Activated naive CD8-positive, alpha-beta T cell treated with anti-CD3 and anti-CD28 coated beads, Interleukin-2, amount 50 U/mL, for 16 hours (primary cell): ENCODE measurements at regions not wholly inside any gene's neighbourhood (a gene's known extent, or its start where the extent isn't known, plus 50 kb on each side); places are given as distances from the start of the nearest gene placed in this dataset.
"Not testable (repeated sequence)": the region's sequence is repeated elsewhere in the genome, so short reads cannot be mapped to it uniquely, and the experiment has no call there.

Source experiments
- DNase-seq: peaks from one replicate; pipeline ENCODE4 v3.0.0-alpha.2; 2020; ENCODE audit warnings: low read depth, low spot score

DNA sequence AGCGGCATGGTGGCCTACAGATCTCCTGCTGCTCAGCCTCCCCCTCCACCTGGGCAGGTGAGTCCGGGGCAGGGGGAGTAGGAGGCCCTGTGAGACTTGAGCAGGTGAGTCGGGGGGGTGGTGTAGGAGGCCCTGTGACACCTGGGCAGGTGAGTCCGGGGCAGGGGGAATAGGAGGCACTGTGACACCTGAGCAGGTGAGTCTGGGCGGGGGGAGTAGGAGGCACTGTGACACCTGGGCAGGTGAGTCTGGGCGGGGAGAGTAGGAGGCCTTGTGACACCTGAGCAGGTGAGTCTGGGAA is 299.3 kb downstream of the BRD1 start:
- DNase-seq, result no peak

DNA sequence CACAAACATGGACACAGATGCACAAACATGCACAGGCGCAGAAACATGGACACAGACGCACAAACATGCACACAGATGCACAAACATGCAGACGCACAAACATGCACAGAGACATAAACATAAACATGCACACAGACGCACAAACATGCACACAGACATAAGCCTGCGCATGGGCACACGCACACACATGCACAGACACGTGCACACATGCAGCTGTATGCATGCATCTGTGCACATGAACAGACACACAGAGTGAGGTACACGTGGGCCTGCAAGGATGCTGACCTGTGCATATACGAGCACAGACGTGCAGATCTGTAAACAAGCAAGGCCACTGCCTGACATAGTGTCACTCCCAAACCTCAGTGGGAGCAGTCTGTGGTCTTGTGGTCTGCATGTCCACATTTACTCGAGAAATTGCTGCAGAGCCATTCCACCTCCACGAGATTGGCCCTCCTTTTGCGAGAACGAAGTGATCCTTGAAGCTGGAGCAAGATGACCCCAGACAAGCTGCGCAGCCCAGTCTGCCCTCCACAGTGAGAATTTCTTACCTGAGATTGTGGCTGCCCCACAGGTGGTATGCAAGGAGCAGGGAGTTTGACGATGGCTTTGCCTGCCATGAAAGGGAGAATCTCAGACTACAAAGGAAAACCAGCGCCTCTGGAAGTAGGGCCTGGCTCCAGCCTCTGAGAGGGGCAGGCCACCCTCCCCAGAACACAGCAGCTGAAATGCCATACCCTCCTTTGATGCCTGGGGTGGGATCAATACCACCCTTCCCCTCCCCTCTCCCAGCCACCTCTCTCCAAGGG is 299.9 kb downstream of the BRD1 start:
- no peak for DNase-seq

DNA sequence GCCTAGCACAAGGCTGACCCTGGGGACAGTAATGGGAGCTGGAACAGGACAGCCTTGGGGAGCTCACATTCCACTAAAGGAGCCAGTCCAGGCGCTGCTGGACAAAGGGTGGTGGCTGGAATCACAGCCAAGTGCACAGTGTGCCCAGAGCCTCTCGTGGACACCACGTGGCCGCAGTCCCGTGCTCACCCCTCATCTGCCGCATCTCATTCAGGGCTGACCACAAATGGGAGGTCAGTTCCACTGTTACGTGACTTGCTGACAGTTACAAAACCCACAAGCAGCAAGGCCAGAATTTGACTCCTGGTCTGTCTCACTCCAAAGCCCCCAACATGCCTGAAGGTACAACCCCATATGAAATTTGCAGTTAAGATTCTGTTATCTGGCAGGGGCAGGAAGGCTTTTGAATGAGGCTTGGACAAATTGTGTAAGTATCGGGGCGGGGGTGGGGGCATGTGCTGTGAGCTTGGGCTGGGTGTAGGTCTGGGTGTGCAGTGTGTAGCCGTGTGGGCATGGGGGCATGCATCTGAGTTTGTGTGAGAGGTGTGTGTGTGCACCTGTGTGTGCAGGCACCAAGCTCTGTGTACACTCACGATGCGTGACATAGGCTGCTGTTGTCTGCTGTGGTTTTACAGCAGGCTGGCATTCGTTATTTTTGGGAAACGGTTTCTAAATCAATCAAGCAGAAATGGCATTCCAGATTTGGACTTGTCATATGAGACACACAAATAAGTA is 301.7 kb downstream of the BRD1 start:
- no peak for DNase-seq

DNA sequence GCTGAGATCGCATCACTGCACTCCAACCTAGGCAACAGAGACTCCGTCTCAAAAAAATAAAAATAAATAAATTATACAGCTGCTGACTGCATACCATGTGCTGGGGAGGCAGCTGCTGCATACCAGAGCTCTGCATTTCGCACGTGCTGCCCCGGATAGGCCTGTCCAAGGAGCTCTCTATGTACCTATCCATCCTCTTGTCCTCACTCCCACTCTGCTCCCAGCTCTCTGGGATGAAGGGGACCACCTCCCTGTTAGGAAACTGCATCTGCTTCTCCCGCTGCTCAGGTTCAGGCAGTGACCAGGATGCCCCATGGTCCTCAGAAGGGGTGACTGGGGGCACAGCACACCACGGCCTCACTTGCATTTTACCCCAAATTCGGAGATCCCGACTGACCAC is 302.3 kb downstream of the BRD1 start:
- DNase-seq, result no peak

DNA sequence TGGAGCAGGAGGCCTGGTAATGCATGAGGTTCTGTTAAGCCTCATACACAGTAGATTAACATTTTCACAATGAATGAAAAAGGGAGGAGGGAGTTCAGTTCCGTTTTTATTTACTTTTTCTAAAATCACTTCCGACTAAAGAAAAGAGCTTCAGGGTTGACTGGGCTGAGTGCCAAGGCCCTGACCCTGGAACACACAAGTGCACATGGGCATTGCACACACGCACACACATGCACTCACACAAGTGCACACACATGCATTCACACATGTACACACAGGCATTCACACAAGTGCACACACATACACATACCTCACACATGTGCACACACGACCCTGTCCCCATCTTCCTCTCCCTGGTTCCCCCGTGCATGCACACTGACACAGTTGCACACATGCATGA is 303.3 kb downstream of the BRD1 start:
- no peak for DNase-seq

DNA sequence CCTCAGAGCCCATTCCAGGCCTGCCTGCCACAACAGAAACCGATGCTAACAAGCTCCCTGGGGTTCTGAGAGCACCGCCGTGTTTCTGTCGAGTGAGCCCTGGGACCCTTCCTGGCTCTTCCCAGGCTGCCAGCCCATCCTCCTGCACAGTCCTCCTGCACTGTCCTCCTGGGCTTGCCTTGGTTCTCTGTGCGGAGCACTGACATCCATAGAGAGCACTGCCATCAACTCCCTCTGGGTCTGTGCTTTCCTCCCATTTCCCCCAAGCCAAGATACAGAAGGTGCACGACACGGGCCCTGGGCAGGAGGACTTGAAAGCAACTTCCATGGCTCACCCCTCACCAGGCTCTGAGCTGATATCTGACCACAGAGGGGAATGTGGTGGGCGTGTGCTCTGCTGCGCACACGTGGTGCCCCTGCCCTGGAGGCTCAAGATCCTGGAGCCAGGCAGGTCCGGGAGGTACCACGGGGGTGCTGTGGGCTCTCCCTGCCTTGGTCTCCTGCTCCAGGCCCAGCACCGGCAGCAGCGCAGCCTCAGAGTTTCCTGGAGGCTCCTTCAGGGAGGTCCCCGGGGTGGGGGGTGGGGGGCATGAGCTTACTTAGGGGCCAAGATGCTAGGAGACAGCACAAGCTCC is 304.2 kb downstream of the BRD1 start:
- DNase-seq, result no peak

DNA sequence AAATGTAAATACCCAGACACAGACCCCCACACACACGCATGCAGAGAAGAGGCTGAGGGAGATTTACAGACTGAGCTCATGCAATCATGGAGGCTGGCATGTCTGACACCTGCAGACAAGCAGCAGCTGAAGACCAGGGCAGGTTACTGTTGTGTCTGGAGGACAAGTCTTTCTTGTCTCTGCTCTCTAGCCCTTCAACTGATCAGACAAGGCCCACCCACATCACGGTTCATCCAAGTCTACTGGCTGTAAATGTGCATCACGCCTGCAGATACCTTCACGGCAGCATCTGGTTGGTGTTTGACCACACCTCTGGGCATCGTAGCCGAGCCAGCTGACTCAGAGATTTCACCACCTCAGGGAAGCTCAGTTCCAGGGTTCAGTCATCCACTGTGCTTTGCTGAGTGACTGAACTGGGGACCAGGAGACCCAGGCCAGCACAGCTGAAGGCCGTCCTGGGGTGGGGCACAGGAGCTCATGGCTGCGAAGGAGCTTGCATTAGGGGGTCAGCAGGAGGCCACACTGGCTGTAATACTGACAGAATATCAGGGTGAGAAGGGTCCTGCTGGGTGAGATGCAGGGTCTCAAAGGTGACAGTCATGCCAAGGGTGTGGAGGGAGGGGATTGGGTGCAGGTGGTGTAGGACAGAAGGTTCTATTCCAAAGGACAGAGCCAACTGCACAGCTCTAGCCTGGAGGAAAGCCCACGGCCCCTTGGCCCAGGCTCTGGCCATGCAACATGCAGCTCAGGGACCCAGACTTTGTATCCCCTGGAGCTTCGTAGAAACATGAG is 304.9 kb downstream of the BRD1 start:
- DNase-seq, result no peak

DNA sequence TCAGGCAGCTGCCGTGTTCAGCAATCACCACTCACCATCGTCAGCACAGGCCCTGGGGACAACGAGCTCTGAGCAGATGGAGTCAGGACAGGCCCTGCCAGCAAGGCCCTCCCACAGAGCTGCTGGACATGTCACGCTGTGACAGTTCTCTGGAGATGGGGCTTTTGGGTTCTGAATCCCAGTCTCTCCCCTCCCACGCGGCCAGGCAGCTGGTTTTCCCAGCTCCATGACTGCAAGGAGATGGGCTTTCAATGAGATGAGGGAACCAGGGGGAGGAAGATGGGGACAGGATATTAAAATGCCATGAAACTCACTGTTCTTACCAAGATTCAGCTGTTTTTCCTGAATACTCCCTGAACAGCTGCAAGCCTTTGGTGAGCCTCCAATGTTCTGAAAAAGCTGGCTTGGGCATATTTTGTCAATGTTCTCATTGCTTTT is 305.9 kb downstream of the BRD1 start:
- no peak for DNase-seq

DNA sequence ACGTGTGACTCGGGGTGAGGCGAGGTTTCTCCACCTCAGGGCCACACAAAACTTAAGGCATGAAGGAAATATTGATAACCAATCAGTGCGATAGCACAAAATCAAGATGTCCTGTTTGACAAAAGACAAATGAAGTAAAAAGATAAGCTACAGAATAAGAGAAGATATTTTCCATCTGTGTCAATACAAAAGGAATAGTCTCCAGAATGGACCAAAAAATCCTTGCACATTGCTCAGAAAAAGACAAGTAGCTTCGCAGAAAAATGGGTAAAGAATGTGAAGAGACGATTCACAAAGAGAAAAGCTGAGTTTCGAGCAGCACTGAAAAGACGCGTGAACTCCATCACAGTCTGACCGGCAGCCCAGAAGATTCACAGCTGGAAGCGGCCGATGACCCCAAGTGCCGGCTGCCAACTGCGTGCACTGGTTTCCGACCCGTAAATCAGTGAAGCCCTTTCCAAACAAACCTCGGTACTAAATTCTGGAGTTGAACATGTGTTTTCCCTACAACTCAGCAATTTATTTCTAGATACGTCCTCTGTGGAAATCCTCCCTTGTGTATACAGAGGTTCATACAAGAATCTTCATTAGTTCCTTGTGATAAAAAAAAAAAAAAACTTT is 308.4 kb downstream of the BRD1 start:
- no peak for DNase-seq

DNA sequence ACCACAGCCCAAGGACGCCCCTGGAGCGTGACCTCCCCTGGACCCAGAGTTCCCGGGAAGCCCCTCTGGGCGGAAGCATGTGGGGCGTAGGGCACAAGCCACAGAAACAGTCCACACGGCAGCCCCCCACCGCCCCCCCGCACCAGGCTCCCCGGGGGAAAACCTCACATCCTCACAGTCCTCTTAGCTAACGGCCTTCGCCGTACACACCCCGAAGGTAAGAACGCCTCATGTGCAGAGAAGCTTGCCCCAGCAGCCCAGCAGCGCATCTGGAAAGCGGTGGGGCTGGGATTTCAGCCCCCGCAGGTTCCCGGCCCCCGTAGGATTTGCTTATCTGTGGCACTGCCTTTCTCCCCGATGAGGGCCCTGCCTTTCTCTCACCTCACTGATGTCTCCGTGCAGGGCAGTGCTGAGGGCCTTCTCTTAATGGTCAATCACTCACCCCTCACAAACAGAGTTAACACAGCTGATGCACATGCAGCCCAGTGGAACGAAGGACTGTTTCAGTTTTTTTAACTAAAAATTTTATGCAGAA is 309.2 kb downstream of the BRD1 start:
- no peak for DNase-seq

DNA sequence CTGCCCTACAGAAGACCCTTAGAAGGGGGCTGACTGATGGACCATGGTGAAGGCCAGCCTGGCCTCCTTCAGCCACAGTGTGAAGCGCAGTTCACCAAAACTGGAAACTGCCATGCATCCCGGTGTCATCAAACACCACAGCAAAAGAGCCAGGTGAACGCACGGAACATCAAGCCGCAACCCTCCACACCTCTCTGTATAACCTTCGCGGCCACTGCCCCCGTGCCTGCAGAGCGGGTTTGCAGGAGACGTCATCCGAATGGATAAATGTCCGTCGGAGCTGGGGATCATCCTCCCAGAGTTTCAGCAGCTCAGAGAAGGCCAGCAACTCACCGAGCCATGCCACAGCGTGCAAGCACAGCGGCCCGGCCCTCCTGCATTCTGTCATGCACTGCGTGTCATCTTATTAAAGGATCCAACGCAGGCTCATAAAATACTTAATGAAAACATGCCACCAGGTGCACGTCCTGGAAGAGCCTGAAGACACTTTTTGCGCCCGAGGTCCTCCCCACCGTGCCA is 309.9 kb downstream of the BRD1 start:
- DNase-seq, result no peak

DNA sequence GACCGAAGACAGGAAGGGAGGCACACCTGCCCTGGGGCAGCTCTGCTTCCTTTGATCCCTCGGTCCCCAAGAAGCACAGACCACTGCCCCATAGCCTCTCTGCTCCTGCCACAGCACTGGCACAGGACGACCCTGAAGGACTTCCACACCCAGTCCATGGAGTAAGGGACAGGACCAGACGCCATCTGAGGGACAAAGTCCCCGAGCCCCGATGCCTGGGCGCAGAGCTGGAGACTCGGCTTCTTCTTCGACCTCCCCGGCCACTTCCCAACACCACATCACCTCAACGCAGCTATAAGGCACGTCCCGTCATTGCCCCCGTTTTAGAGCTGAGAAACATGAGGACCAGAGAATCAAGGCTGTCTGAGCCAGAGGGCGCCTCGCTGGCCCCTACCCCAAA is 310.5 kb downstream of the BRD1 start:
- DNase-seq, result no peak

DNA sequence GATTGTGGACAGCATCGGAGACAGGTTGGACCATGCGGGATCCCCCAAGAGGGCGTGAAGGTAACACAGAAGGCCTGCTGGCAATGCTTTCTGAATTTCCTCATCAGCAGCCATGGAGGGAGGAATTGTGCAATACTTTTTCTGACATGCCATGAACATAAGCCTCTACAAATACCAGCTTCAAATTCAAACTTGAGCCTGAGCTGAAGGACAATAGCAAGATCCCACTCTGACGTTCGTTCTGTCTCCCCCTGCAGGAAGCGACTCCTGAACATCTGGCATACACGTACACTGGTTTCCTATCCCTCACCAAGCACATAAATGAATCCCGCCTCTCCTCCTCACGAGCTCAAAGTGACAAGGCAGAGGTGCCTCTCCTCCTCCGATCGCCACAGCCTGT is 312.2 kb downstream of the BRD1 start:
- no peak for DNase-seq

DNA sequence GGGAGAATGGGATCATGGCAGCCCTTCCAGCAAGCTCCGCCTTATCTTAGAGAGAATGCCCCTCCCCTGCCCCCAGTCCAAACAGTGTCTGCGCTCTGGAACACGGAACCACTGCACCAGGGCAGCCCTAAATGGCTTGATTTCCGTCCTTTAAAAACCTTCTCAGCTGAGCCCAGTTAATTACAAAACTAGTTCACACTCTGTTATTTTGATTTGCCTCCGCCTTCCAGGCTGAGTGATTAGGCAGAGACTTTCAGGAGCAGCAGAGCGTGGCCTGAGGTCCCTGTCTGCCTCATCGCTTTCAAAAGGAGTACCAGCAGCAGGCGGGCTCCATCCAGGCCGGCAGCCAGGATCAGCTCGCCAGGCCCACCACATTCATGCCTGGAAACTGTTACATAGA is 313.0 kb downstream of the BRD1 start:
- no peak for DNase-seq

DNA sequence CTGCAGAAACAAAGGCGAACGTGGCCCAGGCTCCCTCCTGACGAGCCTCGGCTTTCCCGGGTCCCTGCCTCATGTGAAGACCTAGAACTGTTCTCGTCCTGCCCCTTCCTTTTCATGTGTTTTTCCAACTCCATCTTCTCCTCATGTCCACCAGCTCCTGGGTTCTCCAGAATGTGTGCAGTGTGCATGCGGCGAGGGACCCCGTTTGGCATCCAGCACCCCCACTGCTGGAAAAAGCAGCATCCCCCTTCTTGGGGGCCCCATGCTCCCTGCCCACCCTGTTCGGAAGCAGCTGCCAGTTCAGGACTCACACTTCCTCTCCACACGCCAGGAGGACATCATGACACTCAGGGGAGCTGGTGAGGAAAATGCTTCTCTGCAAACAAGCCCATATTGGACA is 313.5 kb downstream of the BRD1 start:
- no peak for DNase-seq

DNA sequence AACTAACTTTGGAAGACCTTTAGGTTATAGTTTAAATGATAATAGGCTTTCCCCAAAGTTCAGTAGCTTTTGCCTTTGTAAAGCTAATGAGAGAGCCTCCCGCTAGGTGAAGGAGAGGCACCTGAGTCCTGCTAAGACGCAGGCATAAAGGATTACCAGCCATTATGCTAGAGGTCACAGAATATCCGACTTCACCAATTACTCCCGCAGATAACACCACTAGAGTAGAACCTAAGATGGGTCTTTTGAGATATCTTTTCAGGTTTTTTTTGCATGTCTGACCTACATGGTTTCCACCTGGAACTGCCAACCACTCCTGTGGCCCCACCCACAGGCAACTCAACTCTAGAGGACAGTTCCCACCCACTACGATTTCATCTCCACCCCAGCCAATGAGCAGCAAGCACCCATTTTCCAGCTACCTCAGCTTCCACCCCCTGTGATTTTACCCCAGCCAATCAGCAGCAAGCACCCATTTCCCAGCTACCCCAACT is 314.3 kb downstream of the BRD1 start:
- DNase-seq, result no peak

DNA sequence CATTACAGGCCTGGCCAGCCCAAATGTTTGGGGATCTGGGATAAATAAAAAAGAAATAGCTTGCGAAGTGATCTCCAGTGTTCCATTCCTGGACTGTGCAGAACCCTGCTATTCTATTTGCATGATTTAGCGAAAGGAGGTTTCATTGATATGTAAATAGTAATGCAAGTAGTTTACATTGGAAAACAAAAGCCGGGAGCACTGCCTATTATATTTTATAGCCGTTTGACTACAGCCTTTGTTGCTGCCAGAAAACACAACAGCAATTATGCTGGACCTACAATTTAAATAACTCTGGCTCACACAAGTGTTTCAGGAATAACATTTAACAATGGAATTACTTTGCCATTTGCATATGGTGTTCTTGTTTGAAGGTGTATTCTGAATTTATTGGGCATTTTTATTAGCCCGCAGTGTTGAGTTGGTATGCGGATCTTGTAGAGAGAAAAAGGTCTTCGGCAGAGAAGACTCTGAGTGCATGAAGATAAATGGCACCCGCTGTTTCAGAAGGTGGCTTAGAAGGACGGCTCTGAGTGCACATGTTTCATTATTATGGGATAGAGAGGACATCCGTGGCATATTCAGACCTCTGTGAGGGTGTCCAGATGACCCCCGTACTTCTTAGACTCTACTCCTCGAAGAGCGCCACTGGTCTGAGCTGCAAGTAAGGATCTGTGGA is 315.0 kb downstream of the BRD1 start:
- no peak for DNase-seq

DNA sequence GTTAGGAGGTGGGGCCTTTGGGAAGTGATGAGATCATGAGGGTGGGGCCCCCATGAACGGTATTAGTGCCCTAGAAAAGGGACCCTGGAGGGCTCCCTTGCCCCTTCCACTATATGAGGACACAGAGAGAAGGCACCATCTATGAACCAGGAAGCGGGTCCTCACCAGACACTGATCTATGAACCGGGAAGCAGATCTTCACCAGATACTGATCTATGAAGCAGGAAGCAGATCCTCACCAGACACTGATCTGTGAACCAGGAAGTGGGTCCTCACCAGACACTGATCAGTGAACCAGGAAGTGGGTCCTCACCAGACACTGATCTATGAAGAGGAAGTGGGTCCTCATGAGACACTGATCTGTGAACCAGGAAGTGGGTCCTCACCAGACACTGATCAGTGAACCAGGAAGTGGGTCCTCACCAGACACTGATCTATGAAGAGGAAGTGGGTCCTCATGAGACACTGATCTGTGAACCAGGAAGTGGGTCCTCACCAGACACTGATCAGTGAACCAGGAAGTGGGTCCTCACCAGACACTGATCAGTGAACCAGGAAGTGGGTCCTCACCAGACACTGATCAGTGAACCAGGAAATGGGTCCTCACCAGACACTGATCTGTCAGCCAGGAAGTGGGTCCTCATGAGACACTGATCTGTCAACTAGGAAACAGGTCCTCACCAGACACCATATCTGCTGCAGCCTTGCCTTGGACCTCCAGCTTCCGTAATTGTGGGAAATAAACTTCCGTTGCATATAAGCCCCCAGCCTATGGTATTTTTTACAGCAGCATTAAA is 316.1 kb downstream of the BRD1 start:
- not testable (repeated sequence) for DNase-seq

DNA sequence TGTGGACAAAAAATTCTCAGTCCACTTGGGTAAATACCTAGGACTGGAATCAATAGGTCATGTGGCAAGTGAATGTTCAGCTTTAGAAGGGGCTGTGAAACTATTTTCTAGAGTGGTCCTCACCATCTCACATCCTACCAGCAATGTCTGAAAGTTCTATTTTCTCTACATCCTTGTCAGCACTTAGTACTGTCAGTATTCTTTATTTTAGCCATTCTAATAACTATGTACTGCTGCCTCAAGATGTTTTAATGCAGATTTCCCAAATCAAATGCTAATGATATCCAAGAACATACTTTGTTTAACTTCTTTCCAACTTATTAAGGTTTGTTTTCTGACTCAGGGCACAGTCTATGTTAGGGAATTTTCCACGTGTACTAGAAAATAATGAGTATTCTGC is 317.0 kb downstream of the BRD1 start:
- no peak for DNase-seq

DNA sequence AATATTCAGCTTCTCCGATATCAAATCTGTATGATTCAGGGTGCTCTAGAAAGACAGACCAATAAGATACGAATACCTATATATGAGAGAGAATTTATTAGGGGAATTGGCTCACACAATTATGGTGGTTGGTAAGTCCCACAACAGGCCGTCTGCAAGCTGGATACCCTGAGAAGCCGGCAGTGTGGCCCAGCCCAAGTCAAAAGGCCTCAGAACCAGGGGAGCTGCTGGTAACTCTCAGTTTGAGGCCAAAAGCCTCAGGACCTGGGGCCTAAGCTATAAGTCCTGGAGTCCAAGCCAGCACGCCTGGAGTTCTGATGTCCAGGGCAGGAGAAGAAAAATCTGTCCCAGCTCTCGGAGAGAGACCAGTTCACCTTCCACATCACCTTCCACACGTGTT is 318.7 kb downstream of the BRD1 start:
- DNase-seq, result no peak
